ENCODE measurements at regions not wholly inside any gene's neighbourhood (a gene's known extent, or its start where the extent isn't known, plus 50 kb on each side); places are given as distances from the start of the nearest gene placed in this dataset.

- no TSS peak for BruUV-seq (replicated peaks)
- FAIRE-seq (no peak), DNase-seq (ENCODE audit: extremely low read depth in 1 of 4, low spot score in 3 of 4) (no peak), ATAC-seq (no peak)
- intact Hi-C loops (cut with micrococcal nuclease): no loop called here
- Histone ChIP-seq H3K27me3 (ENCODE audit: control insufficient read depth in 2 of 2, insufficient read depth in 2 of 2, low read length in 2 of 2) (no peaks in the 10 kb centered on the region; a peak in 1 of 5 replicates), H4K20me1 (replicated peaks; ENCODE audit: control insufficient read depth, insufficient read depth, low read length) (no peaks in the 10 kb centered on the region), H3K4me2 (ENCODE audit: insufficient read depth, low read length) (no peak overlapping the region), H3K36me3 (ENCODE audit: control insufficient read depth, insufficient read depth, low read length) (no peaks in the 10 kb centered on the region), H3K79me2 (ENCODE audit: control insufficient read depth, insufficient read depth, low read length) (no peaks in the 10 kb centered on the region), H3K4me1 (replicated peaks in 1 of 2; ENCODE audit: control insufficient read depth in 2 of 2, insufficient read depth in 2 of 2, low read length in 2 of 2) (no peaks in the 10 kb centered on the region), H3K9me1 (ENCODE audit: control insufficient read depth, insufficient read depth, low read length) (no peaks in the 10 kb centered on the region), H3K9ac (ENCODE audit: insufficient read depth in 1 of 2, low read depth in 2 of 2, low read length in 2 of 2) (no peak overlapping the region), H2AFZ (ENCODE audit: low read depth, low read length) (no peak overlapping the region), H3K27ac (ENCODE audit: extremely low read depth, low read depth, low read length) (no peak overlapping the region), H3K4me3 (no peak overlapping the region), H3K9me3 (replicated peaks; ENCODE audit: control insufficient read depth, insufficient read depth, low read depth, low read length) (no peaks in the 10 kb centered on the region)
- no peak for TF ChIP-seq CEBPB (tag; IDR thresholded peaks at IDR 0.05)
- 8% methylated on average over 2 of the region's 2 CpGs for WGBS (ENCODE audit: insufficient coverage, low coverage, missing lambda C conversion rate)
- ChIA-PET POLR2A (interaction anchor here (0.7 kb wide), 1 partner anchor 234 kb away, joined by 3 read pairs; no protein-coding TSS in a partner anchor), CTCF (ENCODE audit: low intra/inter-chr PET ratio) (no interaction called here)
- in situ Hi-C loops (cut with MboI): no loop called here
Observed at GRCh38 chr2:12910431-12910830, 193.7 kb downstream of the TRIB2 start.

GRCh38 chr2:12915787-12916186 is 199.1 kb downstream of the TRIB2 start:
- WGBS (ENCODE audit: insufficient coverage, low coverage, missing lambda C conversion rate): 54% methylated on average over 1 of the region's 1 CpG
- Histone ChIP-seq H4K20me1 (replicated peaks; ENCODE audit: control insufficient read depth, insufficient read depth, low read length) (no peaks in the 10 kb centered on the region), H3K9me1 (ENCODE audit: control insufficient read depth, insufficient read depth, low read length) (no peaks in the 10 kb centered on the region), H3K4me1 (replicated peaks in 1 of 2; ENCODE audit: control insufficient read depth in 2 of 2, insufficient read depth in 2 of 2, low read length in 2 of 2) (no peaks in the 10 kb centered on the region), H3K27ac (ENCODE audit: extremely low read depth, low read depth, low read length) (no peak overlapping the region), H3K4me2 (ENCODE audit: insufficient read depth, low read length) (no peak overlapping the region), H3K36me3 (ENCODE audit: control insufficient read depth, insufficient read depth, low read length) (no peaks in the 10 kb centered on the region), H3K9ac (ENCODE audit: insufficient read depth in 1 of 2, low read depth in 2 of 2, low read length in 2 of 2) (no peak overlapping the region), H3K79me2 (ENCODE audit: control insufficient read depth, insufficient read depth, low read length) (no peaks in the 10 kb centered on the region), H2AFZ (ENCODE audit: low read depth, low read length) (no peak overlapping the region), H3K4me3 (no peak overlapping the region), H3K9me3 (replicated peaks; ENCODE audit: control insufficient read depth, insufficient read depth, low read depth, low read length) (no peaks in the 10 kb centered on the region), H3K27me3 (ENCODE audit: control insufficient read depth in 2 of 2, insufficient read depth in 2 of 2, low read length in 2 of 2) (no peaks in the 10 kb centered on the region; a peak in 1 of 5 replicates)
- in situ Hi-C loops (cut with MboI): no loop called here
- no peak for ATAC-seq
- ChIA-PET POLR2A (no interaction called here), CTCF (ENCODE audit: low intra/inter-chr PET ratio) (no interaction called here)
- no TSS peak for BruUV-seq (replicated peaks)
- intact Hi-C loops (cut with micrococcal nuclease): no loop called here
- FAIRE-seq: no peak
- DNase-seq (ENCODE audit: extremely low read depth in 1 of 4, low spot score in 3 of 4): no peak
- TF ChIP-seq CEBPB (tag; IDR thresholded peaks at IDR 0.05) (0 out of 2 replicates have a peak, but pooled peaks have one; percentile 19), HLTF (IDR thresholded peaks at IDR 0.05) (no peak)
